GM23338 (cell line): ENCODE measurements at regions not wholly inside any gene's neighbourhood (a gene's known extent, or its start where the extent isn't known, plus 50 kb on each side); places are given as distances from the start of the nearest gene placed in this dataset.

Source experiments
- EZH2 ChIP-seq: fragments of 200-600 bp; sonication (generic); IDR thresholded peaks from one replicate; pipeline ENCODE4 v1.8.0; 2017; ENCODE audit warnings: antibody characterized with exemption, mild to moderate bottlenecking, low read depth; ENCODE audit not compliant: unreplicated experiment
- EZH2phosphoT487 ChIP-seq: fragments of 200-600 bp; sonication (generic); IDR thresholded peaks from one replicate; pipeline ENCODE4 v1.8.1; 2018; ENCODE audit warnings: antibody characterized with exemption; ENCODE audit not compliant: unreplicated experiment
- POLR2AphosphoS5 ChIP-seq: IDR thresholded peaks from 2 replicates; pipeline ENCODE4 v1.6.1; 2016; ENCODE audit warnings: antibody characterized with exemption, low read depth
- STAT1 ChIP-seq: IDR thresholded peaks from one replicate; pipeline ENCODE4 v1.6.1; 2016; ENCODE audit warnings: antibody characterized with exemption; ENCODE audit not compliant: unreplicated experiment
- ZNF462 ChIP-seq: fragments of 250-450 bp; sonication (Bioruptor Pico); IDR thresholded peaks from 2 replicates; pipeline ENCODE4 v1.5.0; 2020; ENCODE audit warnings: mild to moderate bottlenecking, moderate library complexity
- TF ChIP-seq, protein P1 (sequence below), 2 experiments: fragments of 200-600 bp in 1 of 2; sonication (generic) in 1 of 2; conservative IDR thresholded peaks; 2 replicates each; pipeline versions ENCODE4 v1.5.1 to v1.6.1; 2016 to 2017; ENCODE audit warnings: antibody characterized with exemption in 2 of 2, low read depth in 2 of 2, mild to moderate bottlenecking in 2 of 2, moderate library complexity in 1 of 2
- TF ChIP-seq, protein P2 (sequence below): IDR thresholded peaks from one replicate; pipeline ENCODE4 v1.6.1; 2018; ENCODE audit warnings: antibody characterized with exemption; ENCODE audit not compliant: unreplicated experiment

DNA sequence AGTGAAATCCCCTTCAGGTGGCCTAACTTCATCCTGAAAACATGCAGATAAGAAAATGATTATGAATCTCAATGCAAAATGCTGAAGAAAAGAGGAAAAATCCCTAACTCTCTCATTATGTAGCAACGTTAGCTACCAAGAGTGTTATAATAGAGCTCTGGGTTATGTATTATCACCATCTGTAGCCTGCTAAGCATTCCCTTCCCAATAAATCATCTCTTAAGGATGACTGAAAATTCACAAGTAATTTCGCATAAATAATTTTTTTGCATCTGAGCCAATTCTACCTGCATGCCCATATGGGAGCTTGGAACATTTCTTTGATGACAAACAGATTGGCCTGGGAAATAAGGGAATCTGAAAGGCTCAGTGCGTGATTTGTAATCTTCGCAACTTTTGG is 216.1 kb downstream of the HTR7 start:
- TF ChIP-seq, protein P1, sequence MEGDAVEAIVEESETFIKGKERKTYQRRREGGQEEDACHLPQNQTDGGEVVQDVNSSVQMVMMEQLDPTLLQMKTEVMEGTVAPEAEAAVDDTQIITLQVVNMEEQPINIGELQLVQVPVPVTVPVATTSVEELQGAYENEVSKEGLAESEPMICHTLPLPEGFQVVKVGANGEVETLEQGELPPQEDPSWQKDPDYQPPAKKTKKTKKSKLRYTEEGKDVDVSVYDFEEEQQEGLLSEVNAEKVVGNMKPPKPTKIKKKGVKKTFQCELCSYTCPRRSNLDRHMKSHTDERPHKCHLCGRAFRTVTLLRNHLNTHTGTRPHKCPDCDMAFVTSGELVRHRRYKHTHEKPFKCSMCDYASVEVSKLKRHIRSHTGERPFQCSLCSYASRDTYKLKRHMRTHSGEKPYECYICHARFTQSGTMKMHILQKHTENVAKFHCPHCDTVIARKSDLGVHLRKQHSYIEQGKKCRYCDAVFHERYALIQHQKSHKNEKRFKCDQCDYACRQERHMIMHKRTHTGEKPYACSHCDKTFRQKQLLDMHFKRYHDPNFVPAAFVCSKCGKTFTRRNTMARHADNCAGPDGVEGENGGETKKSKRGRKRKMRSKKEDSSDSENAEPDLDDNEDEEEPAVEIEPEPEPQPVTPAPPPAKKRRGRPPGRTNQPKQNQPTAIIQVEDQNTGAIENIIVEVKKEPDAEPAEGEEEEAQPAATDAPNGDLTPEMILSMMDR (conservative IDR thresholded peaks at IDR 0.05; ENCODE audit: low read depth in 2 of 2), result no peak
- TF ChIP-seq EZH2 (no peak), POLR2AphosphoS5 (no peak), ZNF462 (no peak), STAT1 (no peak), EZH2phosphoT487 (no peak)
- TF ChIP-seq, protein P2, sequence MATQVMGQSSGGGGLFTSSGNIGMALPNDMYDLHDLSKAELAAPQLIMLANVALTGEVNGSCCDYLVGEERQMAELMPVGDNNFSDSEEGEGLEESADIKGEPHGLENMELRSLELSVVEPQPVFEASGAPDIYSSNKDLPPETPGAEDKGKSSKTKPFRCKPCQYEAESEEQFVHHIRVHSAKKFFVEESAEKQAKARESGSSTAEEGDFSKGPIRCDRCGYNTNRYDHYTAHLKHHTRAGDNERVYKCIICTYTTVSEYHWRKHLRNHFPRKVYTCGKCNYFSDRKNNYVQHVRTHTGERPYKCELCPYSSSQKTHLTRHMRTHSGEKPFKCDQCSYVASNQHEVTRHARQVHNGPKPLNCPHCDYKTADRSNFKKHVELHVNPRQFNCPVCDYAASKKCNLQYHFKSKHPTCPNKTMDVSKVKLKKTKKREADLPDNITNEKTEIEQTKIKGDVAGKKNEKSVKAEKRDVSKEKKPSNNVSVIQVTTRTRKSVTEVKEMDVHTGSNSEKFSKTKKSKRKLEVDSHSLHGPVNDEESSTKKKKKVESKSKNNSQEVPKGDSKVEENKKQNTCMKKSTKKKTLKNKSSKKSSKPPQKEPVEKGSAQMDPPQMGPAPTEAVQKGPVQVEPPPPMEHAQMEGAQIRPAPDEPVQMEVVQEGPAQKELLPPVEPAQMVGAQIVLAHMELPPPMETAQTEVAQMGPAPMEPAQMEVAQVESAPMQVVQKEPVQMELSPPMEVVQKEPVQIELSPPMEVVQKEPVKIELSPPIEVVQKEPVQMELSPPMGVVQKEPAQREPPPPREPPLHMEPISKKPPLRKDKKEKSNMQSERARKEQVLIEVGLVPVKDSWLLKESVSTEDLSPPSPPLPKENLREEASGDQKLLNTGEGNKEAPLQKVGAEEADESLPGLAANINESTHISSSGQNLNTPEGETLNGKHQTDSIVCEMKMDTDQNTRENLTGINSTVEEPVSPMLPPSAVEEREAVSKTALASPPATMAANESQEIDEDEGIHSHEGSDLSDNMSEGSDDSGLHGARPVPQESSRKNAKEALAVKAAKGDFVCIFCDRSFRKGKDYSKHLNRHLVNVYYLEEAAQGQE, result no peak
